Thoracic aorta (tissue), 2 donors: ENCODE measurements at regions not wholly inside any gene's neighbourhood (a gene's known extent, or its start where the extent isn't known, plus 50 kb on each side); places are given as distances from the start of the nearest gene placed in this dataset.

ENCODE experiments used
- ATAC-seq: fragments of 150-250 bp; one replicate; pipeline ENCODE4 v1.8.0; 2017; ENCODE audit warnings: low read depth; ENCODE audit not compliant: insufficient number of reproducible peaks, low FRiP score
- DNase-seq: peaks from one replicate; pipeline ENCODE4 v3.0.0-alpha.2; 2020; ENCODE audit warnings: low spot score
- H3K27ac ChIP-seq, 2 donors: fragments of 200-600 bp; sonication (generic); 1 replicate in 1 of 2; 2 replicates in 1 of 2; pipeline ENCODE4 v1.5.1; 2016; ENCODE audit warnings: mild to moderate bottlenecking in 2 of 2, moderate library complexity in 2 of 2
- H3K27me3 ChIP-seq: fragments of 200-600 bp; sonication (generic); replicated peaks from 2 replicates; pipeline ENCODE4 v1.6.0; 2016; ENCODE audit warnings: mild to moderate bottlenecking; ENCODE audit not compliant: insufficient read depth
- H3K36me3 ChIP-seq: fragments of 200-600 bp; sonication (generic); one replicate; pipeline ENCODE4 v1.5.1; 2016
- H3K4me1 ChIP-seq, 2 donors: fragments of 200-600 bp; sonication (generic); 1 replicate in 1 of 2; 2 replicates in 1 of 2; pipeline versions ENCODE4 v1.5.1 to v1.6.0; 2016; ENCODE audit warnings: low read depth in 2 of 2, mild to moderate bottlenecking in 1 of 2; ENCODE audit not compliant: control insufficient read depth in 1 of 2
- H3K4me3 ChIP-seq: fragments of 200-600 bp; sonication (generic); 2 replicates; pipeline ENCODE4 v1.5.1; 2016; ENCODE audit warnings: mild to moderate bottlenecking
- H3K9me3 ChIP-seq: fragments of 200-600 bp; sonication (generic); 2 replicates; pipeline ENCODE4 v1.5.1; 2016
- CTCF ChIP-seq: fragments of 200-600 bp; sonication (generic); IDR thresholded peaks from one replicate; pipeline ENCODE4 v1.5.1; 2019; ENCODE audit warnings: antibody characterized with exemption

GRCh38 chr11:109847621-109848020, 245.6 kb upstream of the ZC3H12C start:
- no peaks in the 10 kb centered on the region for H3K36me3 ChIP-seq
- H3K27me3 ChIP-seq, result no peaks in the 10 kb centered on the region
- no peak for TF ChIP-seq CTCF
- ATAC-seq, result no peak
- no peaks in the 10 kb centered on the region for H3K9me3 ChIP-seq
- no peaks in the 10 kb centered on the region for H3K4me1 ChIP-seq
- H3K27ac ChIP-seq, result no peak overlapping the region
- no peak for DNase-seq
- H3K4me3 ChIP-seq, result no peak overlapping the region

DNA sequence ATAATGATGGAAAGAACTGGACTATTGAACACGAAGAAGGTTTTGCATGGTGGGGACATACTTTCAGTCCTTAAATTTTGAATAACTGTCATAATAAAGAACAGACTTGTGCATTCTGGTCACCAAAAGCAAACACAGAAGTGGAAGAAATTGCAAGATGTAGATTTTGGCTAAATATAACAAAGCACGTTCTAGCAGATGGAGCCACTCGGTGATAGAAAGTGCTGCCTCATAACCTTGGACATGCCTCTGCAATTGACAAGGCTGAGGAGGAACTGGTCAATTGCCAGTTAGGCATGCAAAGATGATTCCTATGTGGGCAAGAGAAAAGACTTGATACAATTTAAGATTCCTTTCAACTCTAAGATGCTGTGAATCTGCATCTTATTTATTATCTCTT, 244.1 kb upstream of the ZC3H12C start:
- no peak for TF ChIP-seq CTCF
- Histone ChIP-seq H3K4me1 (no peaks in the 10 kb centered on the region), H3K4me3 (no peak overlapping the region), H3K27me3 (no peaks in the 10 kb centered on the region), H3K9me3 (no peaks in the 10 kb centered on the region), H3K36me3 (no peaks in the 10 kb centered on the region), H3K27ac (no peak overlapping the region)
- ATAC-seq (no peak), DNase-seq (no peak)

- TF ChIP-seq CTCF, result no peak
Observed at GRCh38 chr11:109849946-109850345, 243.2 kb upstream of the ZC3H12C start.

DNA sequence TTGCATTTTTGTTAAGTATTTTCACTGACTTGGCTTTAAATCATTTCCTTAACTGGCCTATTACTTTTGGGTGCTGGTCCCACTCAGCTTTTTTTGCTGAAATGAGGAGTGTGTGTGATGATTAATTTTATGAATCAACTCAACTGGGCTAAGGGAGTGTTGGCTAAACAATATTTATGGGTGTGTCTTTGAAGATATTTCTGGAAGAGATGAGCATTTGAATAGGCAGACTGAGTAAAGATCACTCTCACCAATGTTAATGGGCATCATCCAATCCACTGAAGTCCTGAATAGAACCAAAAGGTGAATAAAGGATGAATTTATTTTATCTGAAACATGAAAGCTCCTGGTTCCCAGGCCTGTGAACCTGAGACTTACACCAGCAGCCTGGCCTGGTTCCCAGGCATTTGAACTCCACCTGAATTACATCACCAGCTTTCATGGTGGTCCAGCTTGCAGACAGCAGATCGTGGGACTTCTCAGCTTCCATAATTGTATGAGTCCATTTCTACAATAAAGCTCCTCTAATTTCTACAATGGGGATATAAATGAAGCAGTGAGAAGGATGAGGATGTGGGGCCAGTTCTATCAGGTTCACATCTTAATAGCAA, 241.3 kb upstream of the ZC3H12C start:
- H3K27ac ChIP-seq, result no peak overlapping the region
- ATAC-seq, result no peak
- no peaks in the 10 kb centered on the region for H3K27me3 ChIP-seq
- H3K36me3 ChIP-seq, result no peaks in the 10 kb centered on the region
- no peaks in the 10 kb centered on the region for H3K9me3 ChIP-seq
- H3K4me3 ChIP-seq, result no peak overlapping the region
- H3K4me1 ChIP-seq, result no peaks in the 10 kb centered on the region
- no peak for DNase-seq
- no peak for TF ChIP-seq CTCF

More at GRCh38 chr11:109849946-109850345, 243.2 kb upstream of the ZC3H12C start:
- Histone ChIP-seq H3K36me3 (no peaks in the 10 kb centered on the region), H3K4me1 (no peaks in the 10 kb centered on the region), H3K9me3 (no peaks in the 10 kb centered on the region), H3K4me3 (no peak overlapping the region), H3K27ac (no peak overlapping the region), H3K27me3 (no peaks in the 10 kb centered on the region)
- ATAC-seq, result no peak
- no peak for DNase-seq

- no peak for ATAC-seq
Observed at GRCh38 chr11:109853156-109853776, 239.9 kb upstream of the ZC3H12C start.

More at GRCh38 chr11:109853156-109853776, 239.9 kb upstream of the ZC3H12C start:
- TF ChIP-seq CTCF, result no peak
- no peaks in the 10 kb centered on the region for H3K36me3 ChIP-seq
- no peak for DNase-seq
- H3K27me3 ChIP-seq, result no peaks in the 10 kb centered on the region
- no peak overlapping the region for H3K4me3 ChIP-seq
- H3K27ac ChIP-seq, result no peak overlapping the region
- H3K9me3 ChIP-seq, result no peaks in the 10 kb centered on the region
- no peaks in the 10 kb centered on the region for H3K4me1 ChIP-seq
